ENCODE measurements at regions not wholly inside any gene's neighbourhood (a gene's known extent, or its start where the extent isn't known, plus 50 kb on each side); places are given as distances from the start of the nearest gene placed in this dataset.

DNA sequence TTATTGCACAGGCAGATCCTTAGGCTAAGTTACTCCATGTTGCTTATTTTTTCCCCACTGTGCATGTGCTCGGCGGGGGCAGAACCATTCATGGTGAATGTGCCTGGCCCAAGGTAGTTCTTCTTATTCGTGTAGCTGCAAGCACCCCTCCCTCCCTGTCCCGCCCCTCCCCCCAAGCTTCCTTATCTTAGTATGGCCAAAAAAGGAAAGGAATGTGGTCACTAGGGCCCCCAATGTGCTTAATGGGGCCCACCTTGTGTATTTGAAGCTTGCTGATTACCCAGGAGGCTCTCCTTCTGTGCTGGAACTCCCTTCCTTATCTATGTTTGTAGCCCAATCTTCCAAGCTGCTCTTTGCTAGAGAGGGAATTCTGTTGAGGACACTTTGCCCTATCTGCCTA is 1259.7 kb upstream of the RAG2 start:
- TF ChIP-seq POLR2A (IDR thresholded peaks at IDR 0.05) (no peak), CTCF (IDR thresholded peaks at IDR 0.05) (no peak)
